Endothelial cell of hepatic sinusoid (primary cell): ENCODE measurements at regions not wholly inside any gene's neighbourhood (a gene's known extent, or its start where the extent isn't known, plus 50 kb on each side); places are given as distances from the start of the nearest gene placed in this dataset.

ENCODE experiments used
- in situ Hi-C: cut with HindIII; loops from 2 replicates; pipeline ENCODE4 v1.10.0; 2017; ENCODE audit warnings: low sequenced_read_pairs

DNA sequence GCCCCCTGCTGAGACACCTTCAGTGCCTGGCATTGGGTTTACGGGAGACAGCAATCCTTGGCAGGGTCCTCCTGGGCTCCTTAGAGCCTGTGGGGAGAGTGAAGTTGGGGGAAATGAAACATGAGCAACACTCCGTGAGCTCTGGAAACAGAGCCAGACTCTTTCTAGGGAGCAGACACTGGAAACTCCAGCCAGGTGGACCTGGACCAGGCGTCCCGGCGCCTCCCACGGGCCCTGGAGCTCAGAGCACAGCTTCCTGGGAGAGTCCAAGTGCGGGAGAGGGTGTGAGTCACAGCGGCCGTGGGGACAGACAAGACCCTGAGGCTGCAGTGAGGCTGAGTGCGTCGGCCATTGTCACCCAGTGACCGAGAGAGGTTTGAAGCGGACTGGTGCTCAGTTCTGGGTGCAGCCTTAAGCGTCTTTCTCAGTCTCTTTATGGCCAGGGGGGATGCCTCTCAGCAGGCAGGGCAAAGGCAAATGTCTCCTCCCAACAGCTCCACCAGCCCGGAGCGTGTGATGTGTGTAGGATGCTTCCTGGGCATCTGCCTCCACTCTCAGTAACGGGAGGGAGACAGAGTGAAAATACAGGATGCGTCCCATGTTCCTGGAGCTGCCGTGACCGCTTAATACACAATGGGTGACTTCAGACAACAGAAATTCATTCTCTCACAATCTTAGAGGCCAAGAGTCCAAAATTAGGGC, 399.2 kb downstream of the SHANK2 start:
- in situ Hi-C loops: loop anchor here (10.0 kb wide), 2 partner anchors 282 to 342 kb away; no protein-coding TSS in a partner anchor

DNA sequence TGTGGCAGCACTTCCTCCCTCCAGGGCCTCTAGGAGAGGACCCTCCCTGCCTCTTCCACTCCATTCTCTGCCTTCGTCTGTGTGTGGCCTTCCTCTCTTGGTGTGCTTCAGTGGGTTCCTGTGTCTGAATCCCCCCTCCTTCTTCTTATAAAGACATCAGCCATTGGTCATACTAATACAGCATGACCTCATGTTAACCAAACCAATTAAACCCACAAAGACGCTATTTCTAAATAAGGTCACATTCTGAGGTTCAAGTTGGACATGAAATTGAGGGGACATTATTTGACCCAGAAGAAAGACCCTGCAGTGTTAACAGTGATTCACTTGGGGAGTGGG, 398.6 kb downstream of the SHANK2 start:
- in situ Hi-C loops: loop anchor here (10.0 kb wide), 2 partner anchors 281 to 341 kb away; no protein-coding TSS in a partner anchor

DNA sequence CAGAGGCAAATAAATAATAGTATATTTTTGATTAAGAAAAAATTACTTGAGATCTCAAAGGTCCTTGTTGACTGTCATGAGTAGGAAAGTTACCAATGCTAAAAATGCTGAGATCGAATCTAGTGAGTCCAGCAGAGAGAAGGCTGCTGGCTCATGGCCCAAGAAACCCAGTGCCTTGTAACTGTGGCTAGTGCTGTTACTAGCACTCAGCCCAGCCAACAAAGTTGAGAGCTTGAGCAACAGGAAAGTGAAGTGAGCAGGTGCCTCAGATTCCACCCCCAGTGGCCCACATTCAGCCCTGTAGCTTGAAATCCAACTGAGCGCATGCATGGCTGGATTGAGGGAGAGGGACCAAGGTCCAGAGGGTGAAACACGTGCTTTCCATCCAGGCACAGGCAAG, 398.2 kb downstream of the SHANK2 start:
- in situ Hi-C loops: loop anchor here (10.0 kb wide), 2 partner anchors 281 to 341 kb away; no protein-coding TSS in a partner anchor

DNA sequence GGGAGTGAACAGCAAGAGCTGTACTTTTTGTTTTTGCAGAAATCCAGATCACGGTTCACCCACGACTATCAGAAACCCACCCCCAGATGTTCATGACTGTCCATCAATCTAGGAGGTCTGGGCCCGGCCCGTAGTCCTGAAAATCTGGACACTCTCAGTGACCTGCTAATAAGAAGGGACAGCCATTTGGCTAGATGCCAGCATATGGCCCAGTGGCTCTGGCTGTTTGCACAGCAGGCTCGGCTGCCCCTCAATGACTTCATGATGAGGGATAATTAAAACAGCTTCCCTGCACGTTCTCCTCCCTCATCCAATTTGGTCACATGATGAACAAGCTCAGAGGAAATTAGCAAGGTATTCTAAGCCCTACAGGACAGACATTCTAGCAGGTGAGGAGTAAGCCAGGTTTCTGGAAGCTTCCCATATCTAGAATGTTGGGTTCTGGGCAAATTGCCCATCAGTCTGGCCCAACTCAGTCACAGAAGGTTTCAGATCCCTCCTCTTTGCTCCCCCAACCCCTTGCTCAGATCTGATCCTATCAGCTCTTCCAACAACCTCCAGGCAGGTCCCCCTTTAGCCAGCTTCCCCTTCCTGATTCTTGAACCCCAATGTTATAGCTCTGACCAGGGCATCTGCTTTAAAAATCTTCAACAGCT, 397.3 kb downstream of the SHANK2 start:
- in situ Hi-C loops: loop anchor here (10.0 kb wide), 2 partner anchors 280 to 340 kb away; no protein-coding TSS in a partner anchor

DNA sequence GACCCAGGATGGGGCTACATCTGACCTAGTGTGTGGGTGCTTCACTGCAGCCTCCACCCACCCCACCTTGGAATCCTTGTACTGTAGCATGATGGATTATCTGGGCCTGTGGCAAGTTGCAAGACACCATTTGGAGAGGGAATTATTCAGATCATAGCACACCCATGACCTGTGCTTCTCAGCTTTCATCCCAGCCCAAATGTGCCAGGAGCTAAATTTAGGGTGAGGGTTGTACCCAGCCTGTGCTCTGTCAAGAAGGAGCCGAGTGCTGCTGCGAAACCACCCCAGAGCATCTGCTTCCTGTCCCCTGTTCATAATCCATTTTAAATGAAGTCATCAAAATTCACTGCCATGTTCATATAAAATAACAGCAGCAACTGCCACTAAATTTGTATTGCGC, 394.5 kb downstream of the SHANK2 start:
- in situ Hi-C loops: loop anchor here (10.0 kb wide), 2 partner anchors 277 to 337 kb away; no protein-coding TSS in a partner anchor

DNA sequence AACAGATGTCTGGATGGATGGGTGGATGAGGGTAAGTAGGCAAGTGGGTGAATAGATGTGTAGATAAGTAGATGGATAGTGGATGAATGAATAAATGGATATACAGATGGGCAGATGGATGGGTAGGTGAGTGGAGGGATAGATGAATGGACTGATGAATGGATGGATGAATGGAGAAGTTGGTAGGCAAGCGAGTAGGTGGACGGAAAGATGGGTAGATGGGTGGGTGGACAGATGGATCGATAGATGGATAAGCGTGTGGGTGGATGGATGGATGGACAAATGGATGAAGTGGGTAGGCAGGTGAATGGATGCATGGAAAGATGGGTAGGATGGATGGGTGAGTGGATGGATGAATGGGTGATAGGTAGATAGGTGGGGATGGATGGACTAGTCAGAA, 393.2 kb downstream of the SHANK2 start:
- in situ Hi-C loops: loop anchor here (10.0 kb wide), 2 partner anchors 276 to 336 kb away; no protein-coding TSS in a partner anchor

DNA sequence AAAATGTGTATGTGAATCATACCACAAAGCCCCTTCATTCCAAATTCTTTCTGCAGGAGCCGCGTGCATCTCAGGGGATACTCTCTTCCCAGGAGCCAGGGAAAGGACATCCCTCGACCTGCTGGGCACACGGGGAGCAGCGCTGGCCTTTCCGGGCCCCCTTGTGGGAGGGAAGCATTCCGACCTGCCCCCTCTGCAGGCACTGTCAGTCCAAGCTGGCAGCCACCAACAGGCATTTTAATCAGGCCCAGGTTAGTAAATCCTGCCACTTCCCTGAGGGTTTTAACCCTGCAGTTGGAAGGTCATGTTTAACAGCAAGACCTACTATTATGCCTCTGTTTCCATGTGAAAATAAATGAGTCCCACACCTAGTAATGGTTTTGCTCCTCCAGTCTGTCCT, 391.5 kb downstream of the SHANK2 start:
- in situ Hi-C loops: no loop called here

DNA sequence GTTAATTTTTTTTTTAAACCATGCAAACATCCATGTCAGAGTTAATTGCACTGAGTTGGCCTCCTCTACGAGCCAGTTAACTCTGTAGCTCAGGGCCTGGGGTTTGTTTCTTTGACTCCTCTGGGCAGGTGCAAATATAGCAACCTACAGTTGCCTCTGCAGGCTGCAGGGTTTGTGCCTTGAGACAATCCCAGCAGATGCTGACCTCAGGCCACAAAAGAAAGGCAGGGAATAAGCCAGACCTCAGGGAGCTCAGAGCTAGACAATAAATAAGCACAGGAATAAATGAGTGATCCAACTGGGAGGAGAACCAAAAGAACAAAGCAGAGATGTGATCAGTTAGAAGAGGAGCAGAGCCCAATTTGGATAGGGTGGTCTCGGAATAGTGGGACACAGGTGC, 390.8 kb downstream of the SHANK2 start:
- in situ Hi-C loops: no loop called here

DNA sequence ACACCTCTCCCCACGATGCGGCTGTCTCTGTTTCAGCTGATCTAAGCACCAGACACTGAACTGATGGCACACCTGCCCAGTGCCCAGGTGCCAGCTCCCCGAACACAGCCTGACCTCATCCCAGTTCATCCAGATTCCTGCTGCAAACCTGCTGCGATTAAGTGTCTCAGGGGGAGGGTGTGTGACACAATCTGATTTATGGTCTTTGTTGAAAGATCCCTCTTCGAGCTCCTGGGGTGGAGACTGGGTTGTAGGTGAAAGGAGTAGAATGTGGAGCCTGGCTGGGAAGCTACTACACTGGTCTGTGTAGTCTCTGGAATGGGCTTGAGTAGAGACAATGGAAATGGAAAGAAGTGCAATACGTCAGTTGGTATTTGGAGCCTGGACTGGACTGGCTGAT, 390.3 kb downstream of the SHANK2 start:
- in situ Hi-C loops: no loop called here

DNA sequence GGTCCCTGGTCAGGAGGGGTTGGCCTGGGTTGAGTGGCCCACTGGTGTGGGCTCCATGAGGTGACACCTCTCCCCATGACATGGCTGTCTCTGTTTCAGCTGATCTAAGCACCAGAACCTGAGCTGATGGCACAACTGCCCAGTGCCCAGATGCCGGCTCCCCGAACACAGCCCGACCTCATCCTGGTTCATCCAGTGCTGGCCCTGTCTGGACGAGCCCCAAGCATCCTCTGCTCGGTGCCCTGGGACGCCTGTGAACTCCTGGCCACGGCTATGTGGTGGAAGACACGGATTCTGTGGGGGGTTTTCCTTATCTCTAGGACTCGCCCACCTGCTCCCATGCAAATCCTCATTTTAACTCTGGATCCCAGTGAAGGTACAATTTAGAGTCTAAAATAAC, 389.2 kb downstream of the SHANK2 start:
- in situ Hi-C loops: no loop called here

DNA sequence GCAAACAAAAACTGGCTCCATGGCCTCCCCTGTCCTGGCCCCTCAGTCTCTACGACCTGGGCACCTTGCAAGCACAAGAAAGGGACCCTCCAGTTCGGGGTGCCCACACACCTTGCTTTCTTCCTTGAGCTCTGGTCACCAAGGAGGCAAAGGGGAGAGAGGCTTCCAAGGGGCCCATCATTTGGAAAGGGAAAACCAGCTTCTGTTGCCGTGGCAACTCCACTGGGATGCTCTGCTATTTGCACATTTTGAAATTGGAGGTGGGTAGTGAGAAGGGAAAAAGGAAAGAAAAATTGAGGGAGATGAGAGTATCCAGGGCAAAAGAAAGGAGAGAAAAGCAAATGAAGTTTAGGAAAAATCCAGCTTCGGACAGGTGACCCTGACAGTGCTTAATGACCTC, 388.4 kb downstream of the SHANK2 start:
- in situ Hi-C loops: no loop called here

DNA sequence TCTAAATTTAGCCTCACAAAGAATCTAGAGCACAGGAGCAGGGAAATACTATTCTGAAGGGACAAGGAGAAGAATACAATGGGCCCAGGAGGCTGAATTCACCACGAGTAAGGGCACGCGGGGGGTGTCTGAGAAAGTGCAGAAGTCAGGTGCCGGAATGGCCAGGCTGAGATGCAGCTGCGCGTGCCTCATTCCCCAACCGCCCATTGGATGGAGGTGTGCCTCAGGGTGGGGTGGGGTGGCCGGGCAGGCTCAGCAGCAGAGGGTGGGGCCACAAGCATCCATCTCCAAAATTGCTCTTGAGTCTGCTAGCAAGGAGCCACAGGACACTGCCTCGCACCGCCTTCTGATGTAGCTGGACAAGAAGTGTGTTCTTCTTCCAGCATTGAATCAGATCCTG, 387.0 kb downstream of the SHANK2 start:
- in situ Hi-C loops: no loop called here

DNA sequence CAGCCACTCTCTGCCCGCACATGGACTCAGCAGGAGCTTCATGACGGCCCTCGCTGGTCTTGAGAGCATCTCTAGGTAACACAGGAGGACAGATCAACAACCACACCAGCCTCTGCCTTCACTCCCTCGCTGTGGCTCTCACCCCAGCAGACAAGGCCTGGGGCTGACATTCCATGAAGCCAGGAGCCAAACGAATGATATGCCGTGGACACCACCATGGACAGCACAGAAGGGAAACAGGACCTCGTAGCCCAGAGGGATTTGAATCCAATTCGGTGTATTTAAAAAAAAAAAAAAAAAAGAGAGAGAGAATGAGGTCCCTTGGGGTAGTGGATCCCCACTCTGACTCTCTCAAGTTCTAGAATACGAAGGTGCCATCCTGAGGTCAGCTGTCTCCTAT, 385.5 kb downstream of the SHANK2 start:
- in situ Hi-C loops: no loop called here

DNA sequence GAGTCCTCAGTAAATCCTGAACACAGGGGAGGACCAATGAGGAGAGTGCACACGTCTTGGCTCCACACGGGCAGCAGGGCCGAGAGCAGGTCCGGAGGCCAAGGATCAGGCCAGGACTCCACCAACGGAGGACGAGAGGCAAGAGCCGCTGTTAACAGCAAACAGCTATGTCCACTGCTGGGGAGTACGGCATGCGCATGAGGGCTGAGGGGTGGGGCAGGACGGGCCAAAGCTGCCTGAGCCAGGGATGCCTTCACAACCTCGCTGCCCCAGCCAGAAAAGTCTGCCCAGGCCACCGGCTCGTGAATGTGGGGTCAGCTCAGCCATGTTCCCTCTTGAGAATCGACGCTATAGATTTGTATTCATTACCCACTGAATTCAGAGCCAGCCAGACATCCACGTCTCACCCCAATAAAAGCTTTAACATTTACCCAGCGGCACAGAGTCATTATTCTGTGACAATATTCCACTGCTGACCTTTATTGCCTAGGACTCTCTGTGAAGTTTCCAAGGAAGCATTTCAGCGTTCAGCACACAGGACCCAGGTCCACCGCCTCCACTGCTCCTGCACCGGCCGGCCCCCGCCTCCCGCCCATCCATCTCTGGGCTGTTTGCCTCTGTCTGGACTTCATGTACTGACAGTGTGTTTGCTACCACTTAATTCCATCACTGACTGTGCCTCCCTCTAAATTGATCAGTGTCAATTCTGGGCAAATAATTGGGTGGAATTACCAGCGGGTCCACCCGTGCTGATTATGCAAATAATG, 384.9 kb downstream of the SHANK2 start:
- in situ Hi-C loops: no loop called here

DNA sequence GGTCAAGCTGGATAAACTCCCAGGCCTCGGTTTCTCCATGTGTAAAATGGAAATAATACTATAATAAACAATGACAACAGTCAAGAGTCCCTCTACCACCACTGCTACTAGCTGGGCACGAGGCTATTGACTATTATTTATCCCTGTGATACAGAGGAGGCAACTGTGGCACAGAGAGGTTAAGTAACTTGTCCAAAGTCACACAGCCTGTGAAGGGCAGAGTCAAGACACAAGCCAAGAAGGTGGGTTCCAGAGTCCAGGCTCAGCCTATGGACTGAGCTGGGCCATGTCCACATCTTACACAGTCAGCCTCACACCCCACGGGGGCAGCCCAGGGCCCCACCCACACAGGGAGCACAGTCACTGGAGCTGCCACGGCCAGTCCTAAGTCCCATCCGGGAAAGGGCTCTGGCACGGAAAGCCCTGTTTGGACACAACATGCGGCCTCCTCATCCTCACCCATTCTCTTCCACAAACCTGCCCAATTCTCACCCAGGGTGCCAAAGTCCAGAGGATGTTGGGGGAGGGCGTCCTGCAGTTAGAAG, 384.0 kb downstream of the SHANK2 start:
- in situ Hi-C loops: no loop called here

DNA sequence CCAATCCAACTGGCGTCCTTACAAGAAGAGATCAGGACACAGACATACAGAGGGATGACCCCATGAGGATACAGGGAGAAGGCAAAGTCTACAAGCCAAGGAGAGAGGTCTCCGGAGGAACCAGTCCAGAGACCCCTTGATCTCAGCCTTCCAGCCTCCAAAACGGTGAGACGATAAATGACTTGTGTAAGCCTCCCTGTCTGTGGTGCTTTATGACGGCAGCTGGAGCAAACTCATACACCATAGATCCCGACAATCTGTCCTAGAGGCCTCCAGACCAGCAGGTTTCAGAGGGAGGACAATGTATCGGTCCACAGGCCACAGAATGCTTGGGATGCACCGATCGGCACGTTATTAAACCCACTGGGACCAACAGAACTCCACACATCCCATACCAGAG, 383.3 kb downstream of the SHANK2 start:
- in situ Hi-C loops: no loop called here

DNA sequence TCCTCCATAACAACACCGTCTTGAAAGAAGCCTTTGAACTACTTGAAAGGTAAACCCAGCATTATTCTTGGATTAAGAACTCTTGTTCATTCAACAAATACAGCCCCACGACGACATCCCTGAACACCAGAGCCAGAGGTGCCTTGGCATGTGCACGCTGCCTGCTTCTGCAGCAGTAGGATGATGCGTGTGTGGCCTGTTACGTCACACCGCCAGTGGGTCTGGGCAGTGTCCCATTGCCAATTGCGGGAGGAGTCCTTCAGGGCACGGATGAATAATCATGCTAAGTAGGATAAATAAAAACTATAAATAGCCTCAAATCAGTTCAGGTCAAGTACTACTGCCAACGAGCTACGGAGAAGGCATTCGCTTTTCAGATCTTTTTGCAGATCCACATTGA, 380.5 kb downstream of the SHANK2 start:
- in situ Hi-C loops: no loop called here

DNA sequence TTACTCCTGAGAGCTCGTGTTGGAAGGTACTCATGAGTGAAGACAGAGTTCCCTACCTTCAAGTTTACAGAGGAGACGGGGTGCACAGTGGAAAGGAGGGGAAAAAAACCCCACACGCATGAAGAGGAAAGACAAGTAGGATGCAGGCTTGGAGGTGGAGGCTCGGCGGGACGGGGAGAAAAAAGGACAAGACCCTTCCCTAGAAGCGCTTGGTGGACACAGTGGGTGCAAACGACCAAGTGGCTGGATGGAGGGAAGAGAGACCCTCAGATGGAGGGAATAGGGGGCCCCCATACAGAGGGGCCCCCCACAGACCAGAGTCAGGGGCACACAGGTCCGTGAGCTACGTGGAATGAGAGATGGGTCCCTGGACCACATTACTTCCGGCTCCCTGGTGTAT, 380.1 kb downstream of the SHANK2 start:
- in situ Hi-C loops: no loop called here

DNA sequence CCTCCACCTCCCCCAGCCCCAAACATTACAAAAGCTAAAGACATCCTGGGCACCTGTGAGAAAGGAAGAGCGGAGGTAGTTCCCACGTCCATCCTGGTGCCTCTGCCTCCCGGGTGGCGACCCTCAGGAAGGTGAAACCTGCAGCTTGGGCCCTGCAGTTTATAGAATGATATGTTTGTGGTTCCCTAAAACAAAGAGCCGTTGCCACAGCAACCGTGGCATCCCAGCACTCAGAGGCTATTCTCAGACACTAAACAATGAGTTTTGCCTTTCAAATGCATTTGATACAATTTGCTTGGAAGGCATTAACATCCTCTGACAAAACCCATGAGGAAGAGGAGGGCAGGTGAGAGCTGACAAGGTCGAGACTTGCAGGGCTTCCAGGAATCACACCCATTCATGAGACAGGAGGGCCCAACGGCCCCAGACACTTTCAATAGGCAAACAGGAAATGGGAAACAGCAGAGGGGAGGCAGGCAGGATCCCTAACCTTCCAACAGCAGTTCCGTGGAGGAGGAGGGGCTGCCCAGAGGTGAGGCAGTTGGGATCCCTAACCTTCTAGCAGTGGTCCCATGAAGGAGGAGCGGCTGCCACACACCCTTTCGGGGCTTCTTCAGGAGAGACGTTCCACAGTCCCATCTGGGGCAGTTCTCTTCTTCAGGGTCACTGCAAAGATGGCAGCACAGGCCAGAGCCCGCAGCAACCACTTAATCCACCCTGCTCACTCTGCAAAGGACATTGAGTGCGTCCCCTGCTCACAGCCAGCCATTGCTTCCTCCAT, 379.2 kb downstream of the SHANK2 start:
- in situ Hi-C loops: no loop called here

DNA sequence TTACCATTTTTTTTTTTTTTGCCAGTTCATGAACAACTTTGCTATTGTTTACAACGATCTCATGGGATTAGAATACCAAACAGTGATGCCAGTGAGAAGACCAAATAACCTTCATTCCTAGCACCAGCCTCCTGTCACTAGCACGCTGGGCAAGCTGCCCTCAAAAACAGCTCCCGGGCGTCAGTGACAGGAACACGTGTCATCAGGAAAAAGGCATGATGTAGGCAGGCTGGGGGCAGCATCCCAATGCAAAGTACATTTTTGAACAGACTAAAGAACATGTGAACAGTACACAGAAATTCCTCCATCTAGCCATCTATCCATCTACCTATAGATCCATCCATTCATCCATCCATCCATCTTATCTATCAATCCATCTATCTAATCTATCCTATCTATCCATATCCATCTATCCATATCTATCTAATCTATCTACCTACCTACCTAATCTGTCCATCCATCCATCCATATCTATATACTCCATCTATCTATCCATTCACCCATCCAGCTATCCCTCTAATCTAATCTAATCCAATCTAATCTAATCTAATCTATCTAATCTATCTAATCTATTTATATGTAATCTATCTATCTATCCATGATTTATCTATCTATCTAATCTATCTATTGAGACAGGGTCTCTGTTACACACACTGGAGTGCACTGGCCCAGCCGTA, 378.5 kb downstream of the SHANK2 start:
- in situ Hi-C loops: no loop called here
